ENCODE measurements at regions not wholly inside any gene's neighbourhood (a gene's known extent, or its start where the extent isn't known, plus 50 kb on each side); places are given as distances from the start of the nearest gene placed in this dataset.

DNA sequence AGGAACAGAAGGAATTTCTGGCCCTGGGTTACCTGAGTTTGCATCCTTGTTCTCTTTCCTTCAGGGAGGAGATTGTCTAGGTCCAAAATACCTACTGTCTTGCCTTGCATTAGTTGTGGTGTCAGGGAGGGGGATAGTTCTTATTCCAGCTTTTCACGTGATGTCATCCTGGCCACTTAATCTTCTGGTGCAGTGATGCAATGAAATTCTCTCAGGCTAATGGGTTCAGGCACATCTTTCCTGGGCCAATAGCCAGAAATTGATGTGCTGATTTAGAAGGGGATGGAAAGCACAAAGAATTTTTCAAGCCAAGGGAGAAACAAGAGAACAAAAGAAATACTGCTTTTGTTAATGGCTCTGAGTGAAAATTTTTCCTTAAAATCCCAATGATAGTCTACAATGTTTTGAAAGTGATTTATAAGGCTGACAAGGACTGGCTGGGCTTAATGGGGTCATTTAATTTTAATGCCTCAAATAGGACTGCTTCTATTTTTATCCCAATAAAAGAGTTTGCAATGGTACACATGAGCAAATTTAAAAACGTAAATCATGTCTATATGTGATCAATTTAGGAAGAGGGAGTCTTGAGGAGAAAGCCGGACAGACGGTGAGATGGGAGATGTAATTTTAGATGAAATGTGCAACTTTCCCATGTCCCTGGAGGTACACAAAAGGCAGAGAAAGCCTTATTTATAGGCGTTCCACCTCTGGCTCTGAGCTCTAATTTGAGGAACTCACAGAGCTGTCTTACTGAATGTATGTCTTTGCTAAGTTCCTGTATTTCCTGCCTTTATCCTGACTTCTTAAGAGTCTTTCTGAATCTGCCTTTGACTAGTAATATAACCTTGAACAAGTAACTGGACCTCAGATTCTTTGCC is 89.3 kb upstream of the SV2C start:
- Histone ChIP-seq H4K20me1 (ENCODE audit: low read depth) (no peaks in the 10 kb centered on the region), H3K27me3 (no peaks in the 10 kb centered on the region), H3K9ac (no peak overlapping the region), H3K36me3 (no peaks in the 10 kb centered on the region), H3K9me3 (ENCODE audit: low read depth) (no peaks in the 10 kb centered on the region), H2AFZ (replicated peaks) (no peak overlapping the region), H3K4me1 (no peaks in the 10 kb centered on the region), H3K79me2 (ENCODE audit: low read depth) (no peaks in the 10 kb centered on the region), H3F3A (ENCODE audit: low read depth) (no peaks in the 10 kb centered on the region), H3K27ac (no peak overlapping the region), H3K4me2 (no peak overlapping the region), H3K4me3 (no peak overlapping the region)
- DNase-seq (ENCODE audit: low spot score) = no peak
- no peaks in the 10 kb centered on the region for H3K36me3 Mint-ChIP-seq
- H3K4me1 Mint-ChIP-seq = no peaks in the 10 kb centered on the region
- no peak overlapping the region for H3K4me3 Mint-ChIP-seq
- peaks cover 3% of the 10 kb centered on the region for H3K27me3 Mint-ChIP-seq (ENCODE audit: insufficient read depth, low read depth)
- TF ChIP-seq, protein P1, sequence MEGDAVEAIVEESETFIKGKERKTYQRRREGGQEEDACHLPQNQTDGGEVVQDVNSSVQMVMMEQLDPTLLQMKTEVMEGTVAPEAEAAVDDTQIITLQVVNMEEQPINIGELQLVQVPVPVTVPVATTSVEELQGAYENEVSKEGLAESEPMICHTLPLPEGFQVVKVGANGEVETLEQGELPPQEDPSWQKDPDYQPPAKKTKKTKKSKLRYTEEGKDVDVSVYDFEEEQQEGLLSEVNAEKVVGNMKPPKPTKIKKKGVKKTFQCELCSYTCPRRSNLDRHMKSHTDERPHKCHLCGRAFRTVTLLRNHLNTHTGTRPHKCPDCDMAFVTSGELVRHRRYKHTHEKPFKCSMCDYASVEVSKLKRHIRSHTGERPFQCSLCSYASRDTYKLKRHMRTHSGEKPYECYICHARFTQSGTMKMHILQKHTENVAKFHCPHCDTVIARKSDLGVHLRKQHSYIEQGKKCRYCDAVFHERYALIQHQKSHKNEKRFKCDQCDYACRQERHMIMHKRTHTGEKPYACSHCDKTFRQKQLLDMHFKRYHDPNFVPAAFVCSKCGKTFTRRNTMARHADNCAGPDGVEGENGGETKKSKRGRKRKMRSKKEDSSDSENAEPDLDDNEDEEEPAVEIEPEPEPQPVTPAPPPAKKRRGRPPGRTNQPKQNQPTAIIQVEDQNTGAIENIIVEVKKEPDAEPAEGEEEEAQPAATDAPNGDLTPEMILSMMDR (IDR thresholded peaks at IDR 0.05) = no peak
- TF ChIP-seq EZH2phosphoT487 (IDR thresholded peaks at IDR 0.05) (no peak), EZH2 (IDR thresholded peaks at IDR 0.05) (no peak)
- H3K27ac Mint-ChIP-seq = no peak overlapping the region
- H3K9me3 Mint-ChIP-seq = peaks cover 19% of the 10 kb centered on the region

DNA sequence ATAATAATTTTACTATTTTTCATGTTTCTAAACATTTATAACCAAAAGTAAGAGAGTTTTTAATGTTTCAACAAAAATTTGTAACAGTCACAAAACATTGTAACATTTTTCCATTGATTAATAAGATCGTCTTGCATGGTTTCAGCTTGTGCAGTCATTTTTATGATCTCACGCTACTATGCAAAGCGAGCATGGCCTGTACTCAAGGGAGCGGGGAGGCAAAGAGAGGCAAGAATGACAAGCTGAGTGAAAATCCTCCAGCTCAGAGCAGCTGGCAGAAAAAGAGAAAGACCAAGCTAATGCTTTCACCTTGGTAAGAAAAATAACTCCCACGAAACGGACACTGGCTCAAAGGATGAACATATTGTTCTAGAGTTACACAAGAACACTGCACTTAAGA is 90.0 kb upstream of the SV2C start:
- H3K27ac ChIP-seq = no peak overlapping the region
- H3K27me3 Mint-ChIP-seq (ENCODE audit: insufficient read depth, low read depth) = peaks cover 3% of the 10 kb centered on the region

DNA sequence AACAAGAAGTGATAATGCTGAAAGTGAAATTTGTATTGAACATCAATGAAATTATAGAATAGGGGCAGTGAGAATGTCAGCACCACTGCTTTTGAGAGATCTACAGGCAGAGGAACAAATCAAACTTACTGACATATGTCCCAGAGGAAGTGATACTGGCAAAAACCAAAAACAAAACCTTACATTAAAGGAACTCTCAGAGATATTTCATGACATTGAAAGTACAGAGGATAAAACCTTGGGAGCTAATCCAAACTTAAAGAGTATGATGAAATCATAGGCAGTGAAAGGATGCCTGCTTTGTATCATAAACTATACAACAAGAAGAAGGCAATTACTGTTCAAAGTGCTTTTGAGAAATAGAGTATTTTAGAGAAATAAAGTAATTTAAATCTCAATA is 90.4 kb upstream of the SV2C start:
- H3K36me3 ChIP-seq = no peaks in the 10 kb centered on the region
- Mint-ChIP-seq H3K36me3 (no peaks in the 10 kb centered on the region), H3K27me3 (ENCODE audit: insufficient read depth, low read depth) (peaks cover 3% of the 10 kb centered on the region), H3K4me1 (no peaks in the 10 kb centered on the region), H3K27ac (no peak overlapping the region), H3K4me3 (no peak overlapping the region), H3K9me3 (peaks cover 10% of the 10 kb centered on the region)
- no peaks in the 10 kb centered on the region for H3F3A ChIP-seq (ENCODE audit: low read depth)
- DNase-seq (ENCODE audit: low spot score) = no peak
- H3K27ac ChIP-seq = no peak overlapping the region
- H4K20me1 ChIP-seq (ENCODE audit: low read depth) = no peaks in the 10 kb centered on the region
- H3K4me2 ChIP-seq = no peak overlapping the region
- H3K4me3 ChIP-seq = no peak overlapping the region
- no peaks in the 10 kb centered on the region for H3K79me2 ChIP-seq (ENCODE audit: low read depth)
- H3K4me1 ChIP-seq = no peaks in the 10 kb centered on the region
- TF ChIP-seq EZH2phosphoT487 (IDR thresholded peaks at IDR 0.05) = no peak
- TF ChIP-seq EZH2 (IDR thresholded peaks at IDR 0.05) = no peak
- TF ChIP-seq, protein P1 (IDR thresholded peaks at IDR 0.05) = no peak
- H3K9ac ChIP-seq = no peak overlapping the region
- no peak overlapping the region for H2AFZ ChIP-seq (replicated peaks)
- H3K9me3 ChIP-seq (ENCODE audit: low read depth) = no peaks in the 10 kb centered on the region
- no peaks in the 10 kb centered on the region for H3K27me3 ChIP-seq

More for the DNA sequence above, 90.0 kb upstream of the SV2C start:
- Mint-ChIP-seq H3K36me3 (no peaks in the 10 kb centered on the region), H3K4me3 (no peak overlapping the region), H3K4me1 (no peaks in the 10 kb centered on the region), H3K27ac (no peak overlapping the region), H3K9me3 (peaks cover 12% of the 10 kb centered on the region)
- Histone ChIP-seq H3K79me2 (ENCODE audit: low read depth) (no peaks in the 10 kb centered on the region), H3K9ac (no peak overlapping the region), H3K4me1 (no peaks in the 10 kb centered on the region), H4K20me1 (ENCODE audit: low read depth) (no peaks in the 10 kb centered on the region), H3F3A (ENCODE audit: low read depth) (no peaks in the 10 kb centered on the region), H3K4me2 (no peak overlapping the region), H2AFZ (replicated peaks) (no peak overlapping the region), H3K27me3 (no peaks in the 10 kb centered on the region), H3K36me3 (no peaks in the 10 kb centered on the region), H3K9me3 (ENCODE audit: low read depth) (no peaks in the 10 kb centered on the region), H3K4me3 (no peak overlapping the region)
- no peak for TF ChIP-seq EZH2 (IDR thresholded peaks at IDR 0.05)
- TF ChIP-seq, protein P1 (IDR thresholded peaks at IDR 0.05) = no peak
- TF ChIP-seq EZH2phosphoT487 (IDR thresholded peaks at IDR 0.05) = no peak
- DNase-seq (ENCODE audit: low spot score) = no peak

Data from neural progenitor cell (in vitro differentiated cells).